Panc1 (cell line): ENCODE measurements at regions not wholly inside any gene's neighbourhood (a gene's known extent, or its start where the extent isn't known, plus 50 kb on each side); places are given as distances from the start of the nearest gene placed in this dataset.

Experiments used
- CTCF ChIP-seq: fragments of 450-650 bp; IDR thresholded peaks from 2 replicates; pipeline ENCODE4 v1.5.1; 2017; ENCODE audit warnings: mild to moderate bottlenecking
- POLR2AphosphoS5 ChIP-seq: IDR thresholded peaks from 2 replicates; pipeline ENCODE4 v1.6.1; 2012; ENCODE audit warnings: mild to moderate bottlenecking, low read depth, low read length, moderate library complexity
- TCF7L2 ChIP-seq: IDR thresholded peaks from 2 replicates; pipeline ENCODE4 v1.6.1; 2011; ENCODE audit warnings: mild to moderate bottlenecking, low read depth, low read length, inconsistent platforms

- TF ChIP-seq CTCF (no peak), POLR2AphosphoS5 (no peak), TCF7L2 (no peak)
Observed at GRCh38 chr5:99747342-99747741, 787.8 kb upstream of the FAM174A start.
